HG02642 (cell line): ENCODE measurements at regions not wholly inside any gene's neighbourhood (a gene's known extent, or its start where the extent isn't known, plus 50 kb on each side); places are given as distances from the start of the nearest gene placed in this dataset.
"Not testable (repeated sequence)": the region's sequence is repeated elsewhere in the genome, so short reads cannot be mapped to it uniquely, and the experiment has no call there.

Experiments used
- ATAC-seq: cut with Tn5 transposase; IDR thresholded peaks from one replicate; pipeline ENCODE4 v1.9.1; 2021; ENCODE audit warnings: mild to moderate bottlenecking; ENCODE audit not compliant: unreplicated experiment, poor library complexity

DNA sequence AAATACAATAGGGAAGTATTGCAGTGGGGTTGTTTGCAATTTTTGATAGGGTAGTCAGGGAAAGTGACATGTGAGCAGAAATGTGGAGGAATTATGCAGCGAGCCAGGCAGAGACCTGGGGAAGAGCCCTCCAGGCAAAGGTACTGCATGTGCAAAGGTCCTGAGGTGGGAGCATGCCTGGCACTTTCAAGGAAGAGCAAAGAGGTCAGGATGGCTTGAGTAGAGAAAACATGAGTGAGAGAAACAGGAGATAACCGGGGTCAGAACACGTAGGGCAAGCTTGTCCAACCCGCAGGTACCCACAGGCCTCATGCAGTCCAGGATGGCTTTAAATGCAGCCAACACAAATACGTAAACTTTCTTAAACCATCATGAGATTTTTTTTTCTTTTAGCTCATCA lies 71.0 kb downstream of the COQ2 start:
- no peak for ATAC-seq

DNA sequence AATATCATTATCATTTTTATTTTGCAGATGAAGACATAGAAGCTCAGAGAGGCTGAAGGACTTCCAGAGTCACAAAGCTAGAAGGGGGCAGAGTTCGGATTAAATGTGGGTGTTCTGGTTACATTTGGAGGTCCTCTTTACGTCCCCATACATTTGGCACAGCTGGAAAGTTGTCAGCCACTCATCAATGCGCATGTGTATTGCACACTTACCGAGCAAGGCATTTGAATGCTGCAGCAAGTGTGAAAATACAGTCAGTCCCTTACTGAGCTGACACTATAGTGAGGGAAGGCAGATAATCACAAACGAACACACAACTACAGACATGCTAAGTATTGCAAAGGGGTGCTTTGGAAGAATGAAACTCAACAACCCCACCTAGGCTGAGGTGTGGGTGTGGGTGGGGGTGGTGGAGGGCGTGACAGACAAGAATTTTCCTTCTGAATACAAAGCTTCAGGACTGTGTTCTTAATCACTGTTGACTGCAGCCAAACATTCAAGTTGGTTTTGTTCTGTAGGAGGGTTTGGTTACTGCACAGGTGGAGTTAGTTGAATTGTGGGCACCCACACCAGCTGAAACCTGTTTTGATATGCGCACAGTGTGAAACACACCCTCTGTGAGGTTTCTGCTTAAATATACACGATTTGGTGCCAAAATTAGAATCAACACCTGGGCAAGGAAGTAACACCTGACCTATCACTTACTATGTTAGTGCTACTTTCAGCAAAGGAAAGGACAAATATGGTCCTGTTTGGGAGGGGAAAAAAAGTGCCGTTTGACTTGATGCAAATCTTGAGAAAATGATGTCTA lies 72.4 kb downstream of the COQ2 start:
- peak; percentile 87 for ATAC-seq

DNA sequence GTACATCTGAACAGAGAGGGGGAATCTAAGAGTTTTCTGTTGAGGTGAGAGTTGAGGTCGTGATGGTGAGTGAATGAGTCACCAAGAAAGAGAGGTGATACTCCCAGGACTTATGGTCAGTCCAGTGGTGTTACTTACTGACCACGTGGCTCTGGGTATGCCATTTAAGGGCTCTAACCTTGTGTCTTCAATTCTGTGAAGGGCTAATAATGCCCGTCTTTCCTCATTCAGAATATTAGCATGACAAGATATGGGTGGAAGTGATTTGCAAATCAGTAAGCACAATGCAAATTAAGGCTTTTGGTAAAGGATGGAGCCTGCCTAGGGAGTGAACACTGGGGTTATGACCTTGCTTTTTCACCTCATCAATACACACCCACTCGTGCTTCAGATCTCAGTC lies 75.2 kb downstream of the COQ2 start:
- no peak for ATAC-seq

DNA sequence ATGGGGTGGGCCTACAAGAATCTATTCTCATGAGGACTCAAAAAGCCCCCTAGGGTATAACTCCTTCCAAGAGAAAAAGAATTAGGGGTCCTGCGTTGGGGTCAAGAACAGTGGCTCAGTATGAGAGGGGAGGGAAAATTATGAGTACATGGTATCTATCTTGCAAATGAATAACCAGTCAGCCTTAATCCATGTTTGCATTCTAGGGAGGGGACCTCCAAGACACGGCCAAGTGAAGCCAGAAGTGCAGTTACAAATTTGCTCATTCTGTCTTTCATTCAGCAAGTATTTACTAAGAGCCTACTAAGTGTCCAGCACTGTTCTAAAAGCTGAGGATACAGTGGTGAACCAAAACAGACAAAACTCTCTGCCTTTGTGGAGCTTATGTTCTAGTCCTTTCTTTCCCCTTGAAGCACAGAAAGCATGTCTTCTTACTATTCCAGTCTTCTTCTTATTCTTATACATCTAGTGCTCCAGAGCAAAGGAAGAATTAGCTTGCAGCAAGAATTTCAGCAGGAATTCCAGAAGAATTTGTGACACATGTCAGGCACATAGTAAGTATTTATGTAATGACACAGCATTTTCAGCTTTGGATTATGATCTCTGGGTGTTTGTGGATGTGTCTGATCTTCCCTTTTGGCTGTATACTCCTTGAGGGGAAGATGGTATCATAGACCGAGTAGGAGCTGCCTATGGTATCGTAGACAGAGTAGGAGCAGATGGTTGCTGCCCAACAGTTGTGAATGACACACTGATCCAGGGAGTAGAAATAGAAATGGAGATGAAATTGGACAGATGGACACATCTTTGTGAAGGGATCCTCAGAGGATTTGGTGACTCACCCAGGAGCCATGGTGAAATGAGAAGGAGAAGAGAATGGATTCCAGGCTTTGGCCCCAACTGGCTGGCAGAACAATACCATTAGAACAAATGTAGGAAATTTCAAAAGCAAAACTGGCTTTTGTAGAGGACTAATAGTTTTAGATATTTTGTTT lies 75.9 kb downstream of the COQ2 start:
- ATAC-seq = no peak

DNA sequence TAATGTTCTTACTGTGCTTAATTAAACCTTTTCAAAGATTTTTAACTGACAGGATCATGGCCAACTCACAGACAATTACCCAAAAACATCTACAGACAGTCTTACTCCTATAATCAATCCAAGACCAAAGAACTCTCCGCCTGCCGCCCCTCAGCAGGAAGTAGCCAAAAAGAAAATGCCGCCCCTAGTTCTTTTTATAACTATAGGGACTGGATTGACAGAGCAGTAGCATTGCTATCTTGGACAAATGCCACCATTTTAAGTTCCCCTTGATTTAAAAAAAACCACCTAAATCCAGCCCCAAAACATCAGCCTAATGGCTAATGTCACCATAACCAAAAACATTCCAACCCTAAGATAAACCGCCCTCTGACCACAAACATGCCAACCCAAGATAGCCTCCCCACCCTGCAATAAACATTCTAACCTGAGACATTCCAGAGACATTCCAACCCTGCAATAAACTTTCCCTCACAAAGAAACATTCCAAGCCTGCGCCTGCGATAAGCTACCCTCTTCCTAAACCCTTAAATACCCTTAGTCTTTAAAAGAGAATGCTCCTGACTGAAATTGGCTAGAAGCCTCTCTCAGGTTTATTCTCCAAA lies 77.0 kb downstream of the COQ2 start:
- ATAC-seq = no peak

DNA sequence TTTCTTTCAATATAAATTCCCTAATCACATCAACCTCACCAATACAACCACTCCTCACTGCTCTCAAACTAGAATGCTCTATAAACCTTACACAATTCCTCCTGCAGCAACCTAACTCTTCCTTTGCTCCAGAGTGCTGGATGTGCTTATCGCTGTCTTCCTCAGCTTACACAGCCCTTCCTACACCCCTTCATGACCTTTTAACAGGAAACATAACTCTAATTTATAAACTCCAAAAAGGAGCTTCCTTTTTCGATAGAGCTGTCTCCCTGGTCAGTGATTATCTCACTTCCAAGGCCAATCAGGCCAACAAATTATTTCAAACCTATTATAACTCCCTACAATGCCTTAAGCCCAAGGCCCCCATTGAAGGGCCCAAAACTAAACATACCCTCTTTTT lies 78.8 kb downstream of the COQ2 start:
- no peak for ATAC-seq

DNA sequence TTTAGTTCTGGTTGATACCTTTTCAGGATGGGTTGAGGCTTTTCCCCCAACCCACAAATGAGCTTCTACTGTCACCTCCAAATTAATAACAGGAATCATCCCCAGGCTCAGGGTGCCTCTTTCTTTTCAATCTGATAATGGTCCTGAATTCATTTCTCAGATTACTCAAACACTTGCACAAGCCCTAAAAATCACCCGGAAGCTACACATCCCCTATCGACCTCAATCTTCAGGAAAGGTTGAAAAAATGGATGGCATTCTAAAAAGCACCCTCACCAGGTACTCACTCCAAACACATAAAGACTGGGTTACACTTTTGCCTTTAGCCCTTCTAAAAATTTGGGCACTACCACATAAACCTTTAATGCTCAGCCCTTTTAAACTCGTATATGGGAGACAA lies 79.9 kb downstream of the COQ2 start:
- no peak for ATAC-seq

DNA sequence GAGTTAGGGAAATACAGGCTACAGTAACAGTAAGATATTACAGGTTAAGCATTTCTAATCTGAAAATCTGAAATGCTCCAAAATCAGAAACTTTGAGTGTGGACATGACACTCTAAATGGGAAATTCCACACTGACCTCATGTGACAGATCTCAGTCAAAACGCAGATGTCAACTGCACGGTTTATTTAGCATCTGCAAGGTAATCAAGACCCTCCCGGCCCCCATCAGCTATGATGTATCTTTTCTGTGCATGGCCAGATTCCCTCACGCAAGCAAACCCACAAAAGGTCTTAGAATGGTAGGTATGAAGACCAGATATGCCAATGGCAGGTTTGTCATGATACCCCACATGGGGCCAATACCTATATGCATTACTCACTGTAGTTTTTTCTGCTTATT lies 82.8 kb downstream of the COQ2 start:
- ATAC-seq = no peak

DNA sequence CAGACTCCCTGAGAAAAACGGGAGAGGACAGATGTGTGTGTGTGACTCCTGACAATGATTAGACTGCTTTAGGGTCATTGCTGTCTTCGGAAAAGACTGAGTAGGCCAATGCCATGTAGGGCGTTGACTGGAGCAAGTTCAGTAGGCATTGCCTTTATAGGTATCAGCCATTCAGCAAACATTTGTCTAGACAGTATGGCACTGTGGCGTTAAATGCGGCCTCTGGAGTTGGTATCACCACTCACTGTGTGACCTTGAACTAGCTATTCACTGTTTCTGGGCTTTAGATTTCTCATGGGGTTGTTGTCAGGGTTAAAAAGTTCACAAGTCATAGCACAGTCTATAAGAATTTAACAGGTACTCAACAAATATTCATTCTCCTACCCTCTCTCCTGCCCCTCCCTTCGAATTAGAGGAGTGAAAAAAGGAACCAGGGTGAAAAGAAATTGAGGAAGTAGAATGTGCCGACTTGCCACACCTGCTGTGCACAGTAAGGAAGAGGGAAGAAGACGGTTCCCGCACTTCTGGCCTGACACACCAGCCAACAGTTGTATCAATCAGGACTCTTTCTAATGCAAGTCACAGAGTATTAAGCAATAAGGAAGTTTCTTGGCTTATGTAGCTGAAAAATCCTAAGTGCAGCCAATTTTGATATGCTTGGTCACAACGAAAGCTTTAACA lies 83.2 kb upstream of the PLAC8 start:
- no peak for ATAC-seq

DNA sequence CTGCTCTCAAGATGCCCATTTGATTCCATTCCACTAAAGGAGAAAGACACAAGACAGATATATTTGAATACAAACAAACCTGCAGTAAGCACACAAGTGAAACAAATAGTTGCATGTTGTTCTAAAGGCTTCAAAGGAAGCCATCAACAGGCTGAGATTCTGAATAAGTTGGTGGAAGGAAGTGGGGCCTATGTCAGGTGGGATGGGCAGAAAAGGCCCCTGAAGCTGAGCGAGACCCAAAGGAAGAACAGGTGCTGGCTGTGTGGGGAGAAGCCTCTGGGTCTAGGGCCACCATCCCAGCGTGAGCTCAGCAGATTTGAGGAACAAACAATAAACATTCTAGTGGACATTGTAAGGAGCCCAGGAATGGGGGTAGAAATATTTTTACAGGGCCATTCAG lies 82.4 kb upstream of the PLAC8 start:
- no peak for ATAC-seq

DNA sequence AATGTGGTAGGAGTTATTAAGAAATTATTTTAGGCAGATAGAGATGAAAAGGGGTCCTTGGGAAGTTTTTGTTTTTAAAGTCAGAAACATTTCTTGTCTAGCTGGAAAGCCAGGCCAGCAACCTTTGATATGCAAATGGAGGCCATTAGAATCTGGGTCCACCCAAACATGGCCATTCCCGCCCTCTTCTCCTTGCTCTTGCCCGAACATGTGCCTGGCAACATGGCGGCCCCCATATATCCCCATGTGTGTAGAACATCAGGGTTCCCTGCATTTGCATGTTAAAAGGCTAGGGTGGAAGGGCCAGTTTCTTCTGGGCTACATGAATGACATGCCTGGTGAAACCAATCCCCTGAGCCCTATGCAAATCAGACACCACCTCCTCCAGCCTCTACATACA lies 80.7 kb upstream of the PLAC8 start:
- no peak for ATAC-seq

DNA sequence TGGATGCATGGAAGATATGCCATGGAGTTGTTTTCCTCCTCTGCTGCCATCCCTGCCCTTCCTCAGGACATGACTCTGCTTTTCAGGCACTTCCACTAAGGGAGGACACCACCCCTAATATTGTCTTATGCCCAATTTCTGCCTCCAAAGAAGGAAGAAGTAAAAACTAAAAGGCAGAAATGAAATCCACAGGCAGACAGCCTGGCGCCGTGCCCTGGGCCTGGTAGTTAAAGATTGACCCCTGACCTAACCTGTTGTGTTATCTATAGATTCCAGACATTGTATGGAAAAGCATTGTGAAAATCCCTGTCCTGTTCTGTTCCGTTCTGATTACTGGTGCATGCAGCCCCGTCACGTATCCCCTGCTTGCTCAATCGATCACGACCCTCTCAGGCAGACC lies 80.1 kb upstream of the PLAC8 start:
- not testable (repeated sequence) for ATAC-seq

DNA sequence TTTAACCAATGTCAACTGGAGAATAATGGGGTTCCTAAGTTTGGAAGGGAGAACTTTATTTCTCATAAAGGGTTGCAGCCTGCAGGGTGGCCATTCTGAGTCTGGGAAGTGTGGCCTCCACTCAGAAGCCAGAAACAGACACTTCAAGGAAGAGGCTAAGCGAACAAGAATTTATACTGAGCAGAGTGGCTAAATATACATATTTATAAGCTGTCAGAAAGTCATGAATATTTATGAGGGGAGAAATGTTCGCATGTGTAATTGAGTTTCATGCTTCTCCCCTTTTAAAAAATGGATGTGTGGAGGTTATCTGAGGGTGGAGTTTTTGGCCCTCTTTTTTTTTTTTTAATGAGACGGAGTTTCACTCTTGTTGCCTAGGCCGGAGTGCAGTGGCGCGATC lies 78.1 kb upstream of the PLAC8 start:
- ATAC-seq = no peak

DNA sequence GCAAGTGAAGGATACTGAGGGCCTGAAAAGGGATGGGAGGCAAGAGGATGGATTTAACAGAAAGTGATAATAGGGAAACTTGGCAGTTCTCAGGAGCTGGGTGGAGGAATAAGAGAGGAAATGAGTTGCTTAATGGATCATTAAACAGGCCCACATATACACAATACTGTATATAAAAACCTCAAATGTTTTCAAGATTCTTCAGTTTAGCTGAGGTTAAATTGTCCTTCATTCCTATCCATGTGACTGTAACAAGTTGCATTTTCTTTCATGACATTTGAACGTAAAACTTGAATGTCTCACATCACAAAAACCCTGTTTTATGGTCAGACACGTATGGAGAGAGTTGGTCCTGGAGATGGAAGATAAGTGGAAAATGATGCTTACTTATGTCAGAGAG lies 76.5 kb upstream of the PLAC8 start:
- no peak for ATAC-seq

DNA sequence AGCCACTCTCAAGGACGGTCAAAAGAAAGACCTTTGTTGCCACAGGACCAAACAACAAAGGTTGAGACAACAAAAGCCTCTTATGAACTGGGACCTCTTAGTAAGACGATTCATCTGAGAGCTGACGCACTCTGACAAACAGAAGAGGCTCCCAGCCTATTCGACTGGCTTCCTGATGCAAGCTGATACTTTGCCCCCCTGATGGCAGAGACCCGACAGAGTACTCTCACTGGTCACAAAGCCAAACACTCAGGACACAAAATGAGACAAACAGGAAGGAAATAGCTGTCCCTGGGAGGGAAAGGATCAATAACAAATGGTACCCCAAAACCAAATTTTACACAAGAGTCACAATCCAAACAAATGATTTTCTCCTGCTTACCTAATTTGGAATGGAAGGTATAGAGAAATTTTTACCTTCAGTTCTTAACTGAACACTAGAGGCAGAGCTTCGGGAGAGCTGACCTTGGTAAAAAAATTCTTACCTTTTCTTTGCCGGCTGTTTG lies 75.2 kb upstream of the PLAC8 start:
- no peak for ATAC-seq

DNA sequence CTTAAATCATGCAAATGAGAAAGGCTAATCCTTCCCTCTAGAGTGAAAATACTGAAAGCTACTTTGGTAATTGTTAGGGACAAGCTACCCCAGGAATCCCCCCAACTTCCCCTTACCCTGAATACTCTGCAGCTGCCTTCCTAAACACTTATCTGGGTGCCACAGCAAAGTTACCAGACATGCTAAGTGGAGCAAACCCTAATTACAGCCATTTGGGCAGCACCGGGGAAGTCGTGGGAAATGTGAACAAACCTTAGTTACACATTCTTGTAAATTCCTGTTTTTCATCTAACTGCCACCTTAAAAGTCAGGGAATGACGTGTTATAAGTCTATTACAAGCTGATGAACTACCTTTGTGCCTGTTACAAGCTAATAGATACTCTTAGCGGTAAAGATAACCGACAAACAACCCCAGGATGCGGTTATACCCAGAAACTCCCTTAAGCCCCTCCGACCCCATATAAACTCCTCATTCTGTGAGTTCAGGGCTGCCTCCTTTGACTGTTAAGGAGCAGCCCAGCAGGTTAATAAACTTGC lies 66.0 kb upstream of the PLAC8 start:
- ATAC-seq = peak; percentile 50

DNA sequence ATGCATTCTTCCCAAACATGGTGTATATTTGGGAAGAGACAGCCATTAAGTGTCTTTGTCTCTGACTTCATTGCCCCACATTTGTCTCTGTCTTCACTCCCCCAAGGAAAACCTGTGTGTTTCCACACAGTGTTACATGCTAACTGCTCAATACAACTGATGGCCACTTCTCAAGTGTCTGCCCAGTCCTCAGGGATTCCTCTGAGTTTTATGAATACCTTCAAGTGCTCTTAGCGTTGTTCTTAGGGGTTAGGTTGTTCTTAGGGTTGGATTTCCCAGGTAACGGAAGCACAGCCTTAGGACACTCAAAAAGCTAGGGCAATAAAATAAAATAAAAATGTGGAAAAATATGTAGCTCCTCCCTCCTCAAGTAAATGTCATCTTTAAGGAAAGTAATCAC lies 64.7 kb upstream of the PLAC8 start:
- ATAC-seq = no peak

DNA sequence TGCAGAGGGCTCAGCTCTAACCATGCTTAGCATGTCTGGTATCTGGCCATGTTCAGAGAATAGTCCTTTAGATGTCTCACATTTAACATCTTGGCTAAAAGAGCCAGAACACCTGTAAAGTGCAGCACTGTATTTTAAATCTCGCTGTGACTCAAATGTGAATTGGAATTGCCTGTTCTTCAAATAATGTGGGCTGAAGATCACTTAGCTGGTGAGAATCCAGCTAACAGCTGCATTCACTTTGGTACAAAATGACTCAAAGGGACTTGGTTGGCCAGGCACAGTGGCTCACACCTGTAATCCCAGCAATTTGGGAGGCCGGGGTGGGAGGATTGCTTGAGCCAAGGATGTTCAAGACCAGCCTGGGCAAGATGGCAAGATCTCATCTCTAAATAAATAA lies 63.5 kb upstream of the PLAC8 start:
- peak; percentile 40 for ATAC-seq

DNA sequence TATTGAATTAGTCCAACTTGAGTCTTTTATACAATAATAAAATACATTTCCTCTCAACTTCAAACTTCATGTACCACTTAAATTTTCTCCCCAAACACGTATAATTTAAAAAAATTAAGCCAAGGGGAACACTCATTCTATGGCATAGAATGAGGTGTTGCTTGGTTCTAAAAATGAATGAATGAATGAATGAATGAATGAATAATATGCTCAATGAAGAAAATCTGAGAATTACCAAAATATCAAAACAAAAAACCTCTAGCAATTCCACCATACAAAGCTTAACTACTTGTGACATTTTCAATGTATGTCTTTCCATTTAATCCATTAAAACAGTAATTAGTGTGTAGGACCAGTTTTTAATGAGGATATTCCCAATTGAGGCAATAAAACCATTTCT lies 62.7 kb upstream of the PLAC8 start:
- ATAC-seq = no peak

DNA sequence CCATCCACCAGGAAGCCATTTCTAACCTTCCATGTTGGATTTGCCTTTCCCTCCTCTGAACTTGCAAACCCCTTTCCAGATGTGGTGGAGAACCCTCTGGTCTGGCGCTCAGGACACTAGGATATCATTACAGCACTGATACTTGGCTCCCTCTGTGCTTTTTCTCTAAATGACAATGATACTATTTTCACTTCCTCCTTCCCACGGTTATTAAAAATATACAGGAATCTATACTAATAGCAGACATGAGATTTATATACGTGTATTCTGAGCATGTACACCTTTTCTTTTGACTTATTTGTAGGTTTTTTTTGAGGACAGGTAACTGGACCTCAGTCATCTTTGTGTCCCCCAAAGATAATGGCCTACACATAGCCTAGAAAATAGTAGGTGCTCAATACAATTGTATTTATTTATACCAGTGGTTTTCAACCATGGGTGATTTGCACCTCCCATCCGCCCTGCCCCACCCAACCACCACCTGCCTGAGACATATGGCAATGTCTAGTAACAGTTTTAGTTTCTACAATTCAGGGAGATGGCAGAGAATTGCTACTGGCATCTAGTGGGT lies 60.4 kb upstream of the PLAC8 start:
- ATAC-seq = peak; percentile 63
